ENCODE measurements at regions not wholly inside any gene's neighbourhood (a gene's known extent, or its start where the extent isn't known, plus 50 kb on each side); places are given as distances from the start of the nearest gene placed in this dataset.

DNA sequence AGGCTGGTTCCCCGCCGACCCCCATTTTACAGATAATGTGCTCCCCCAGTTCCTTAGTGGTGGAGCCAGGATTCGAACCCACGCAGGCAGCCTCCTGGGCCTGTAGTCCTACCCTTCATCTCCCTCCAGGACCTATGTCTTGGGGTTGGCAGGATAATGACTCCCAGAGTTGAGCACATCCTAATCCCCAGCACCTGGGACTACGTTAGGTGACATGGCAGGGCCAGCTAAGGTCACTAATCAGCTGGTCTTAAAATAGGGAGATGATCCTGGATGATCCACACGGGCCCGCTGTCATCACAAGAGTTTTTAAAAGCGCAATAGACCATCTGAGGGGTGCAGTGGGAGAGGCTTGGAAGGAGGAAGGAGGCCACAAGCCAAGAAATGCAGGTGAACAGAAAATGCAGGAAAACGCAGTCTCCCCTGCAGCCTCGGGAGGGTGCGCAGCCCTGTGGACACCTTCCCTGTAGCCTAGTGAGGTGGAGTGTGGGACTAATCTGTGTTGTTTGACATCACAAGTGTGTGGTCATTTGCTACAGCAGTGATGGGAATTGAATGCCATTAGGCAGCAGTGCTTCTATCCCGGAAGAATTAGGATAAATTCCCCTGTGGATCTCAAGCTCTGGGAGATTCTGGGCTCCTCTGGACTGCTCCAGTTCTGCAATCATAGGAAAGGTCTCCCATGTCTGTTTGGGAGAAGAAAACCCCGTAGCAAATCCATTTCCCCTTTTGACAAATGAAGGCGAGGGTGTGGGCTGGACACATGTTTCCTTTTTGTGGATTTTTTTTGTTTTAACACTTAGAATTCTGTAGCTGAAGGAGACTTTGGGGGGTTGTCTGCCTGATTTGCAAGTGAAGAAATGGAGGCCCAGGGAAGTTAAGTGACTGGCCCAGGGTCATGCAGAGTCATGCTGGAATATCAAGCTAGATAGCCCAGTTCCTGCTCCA, 297.7 kb downstream of the SEC14L1 start:
- TF ChIP-seq, protein P1, sequence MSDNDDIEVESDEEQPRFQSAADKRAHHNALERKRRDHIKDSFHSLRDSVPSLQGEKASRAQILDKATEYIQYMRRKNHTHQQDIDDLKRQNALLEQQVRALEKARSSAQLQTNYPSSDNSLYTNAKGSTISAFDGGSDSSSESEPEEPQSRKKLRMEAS (IDR thresholded peaks at IDR 0.05): no peak
- TF ChIP-seq, protein P2, sequence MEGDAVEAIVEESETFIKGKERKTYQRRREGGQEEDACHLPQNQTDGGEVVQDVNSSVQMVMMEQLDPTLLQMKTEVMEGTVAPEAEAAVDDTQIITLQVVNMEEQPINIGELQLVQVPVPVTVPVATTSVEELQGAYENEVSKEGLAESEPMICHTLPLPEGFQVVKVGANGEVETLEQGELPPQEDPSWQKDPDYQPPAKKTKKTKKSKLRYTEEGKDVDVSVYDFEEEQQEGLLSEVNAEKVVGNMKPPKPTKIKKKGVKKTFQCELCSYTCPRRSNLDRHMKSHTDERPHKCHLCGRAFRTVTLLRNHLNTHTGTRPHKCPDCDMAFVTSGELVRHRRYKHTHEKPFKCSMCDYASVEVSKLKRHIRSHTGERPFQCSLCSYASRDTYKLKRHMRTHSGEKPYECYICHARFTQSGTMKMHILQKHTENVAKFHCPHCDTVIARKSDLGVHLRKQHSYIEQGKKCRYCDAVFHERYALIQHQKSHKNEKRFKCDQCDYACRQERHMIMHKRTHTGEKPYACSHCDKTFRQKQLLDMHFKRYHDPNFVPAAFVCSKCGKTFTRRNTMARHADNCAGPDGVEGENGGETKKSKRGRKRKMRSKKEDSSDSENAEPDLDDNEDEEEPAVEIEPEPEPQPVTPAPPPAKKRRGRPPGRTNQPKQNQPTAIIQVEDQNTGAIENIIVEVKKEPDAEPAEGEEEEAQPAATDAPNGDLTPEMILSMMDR (IDR thresholded peaks at IDR 0.05; ENCODE audit: control extremely low read depth in 1 of 3, insufficient read depth in 1 of 3, low read depth in 1 of 3, low read length in 3 of 3): no peak
